Lung (tissue), 11 donors: ENCODE measurements at regions not wholly inside any gene's neighbourhood (a gene's known extent, or its start where the extent isn't known, plus 50 kb on each side); places are given as distances from the start of the nearest gene placed in this dataset.

Experiments
- ATAC-seq: fragments of 200-7000 bp; cut with Tn5 transposase; one replicate; pipeline ENCODE4 v1.9.1; 2020; ENCODE audit warnings: moderate number of reproducible peaks; ENCODE audit not compliant: insufficient read depth, low FRiP score
- DNase-seq, 3 donors: peaks; one replicate each; pipeline ENCODE4 v3.0.0-alpha.2; 2013 to 2017
- H3K27ac ChIP-seq, 2 donors: one replicate each; pipeline ENCODE4 v1.5.1; 2013; ENCODE audit warnings: mild to moderate bottlenecking in 2 of 2, moderate library complexity in 2 of 2, control low read depth in 1 of 2, inconsistent platforms in 1 of 2, low read depth in 1 of 2, low read length in 1 of 2
- H3K27me3 ChIP-seq, 3 donors: one replicate each; pipeline ENCODE4 v1.5.1; 2013; ENCODE audit warnings: low read length in 2 of 3; ENCODE audit not compliant: control insufficient read depth in 3 of 3, insufficient read depth in 3 of 3
- H3K36me3 ChIP-seq, 4 donors: one replicate each; pipeline ENCODE4 v1.5.1; 2013; ENCODE audit warnings: low read length in 4 of 4, mild to moderate bottlenecking in 1 of 4, moderate library complexity in 1 of 4; ENCODE audit not compliant: control insufficient read depth in 4 of 4, insufficient read depth in 4 of 4
- H3K4me1 ChIP-seq, 5 donors: one replicate each; pipeline ENCODE4 v1.5.1; 2013; ENCODE audit warnings: low read length in 5 of 5, mild to moderate bottlenecking in 2 of 5, moderate library complexity in 1 of 5; ENCODE audit not compliant: control insufficient read depth in 5 of 5, insufficient read depth in 5 of 5
- H3K4me3 ChIP-seq: one replicate; pipeline ENCODE4 v1.5.1; 2013; ENCODE audit warnings: mild to moderate bottlenecking, control low read depth, moderate library complexity
- H3K9ac ChIP-seq, 2 donors: one replicate each; pipeline ENCODE4 v1.5.1; 2013; ENCODE audit warnings: low read length in 2 of 2, control low read depth in 1 of 2; ENCODE audit not compliant: insufficient read depth in 1 of 2
- H3K9me3 ChIP-seq, 4 donors: one replicate each; pipeline ENCODE4 v1.5.1; 2013; ENCODE audit warnings: low read length in 3 of 4, mild to moderate bottlenecking in 1 of 4, moderate library complexity in 1 of 4; ENCODE audit not compliant: control insufficient read depth in 4 of 4, insufficient read depth in 3 of 4
- CTCF ChIP-seq: IDR thresholded peaks from 2 replicates; pipeline ENCODE4 v1.5.1; 2012; ENCODE audit warnings: mild to moderate bottlenecking; ENCODE audit errors: control extremely low read depth, extremely low read depth
- WGBS, 2 donors: extraction: QIAGEN DNeasy Blood & Tissue Kit; methylation state at CpG; one replicate each; pipeline ENCODE4 v1.1.7; 2013; 5-methylcytosine and 5-hydroxymethylcytosine counted together
- donor health status: control.
- donor health status: control.
- donor health status: Bipolar disorder and iron deficiency.
- donor health status: healthy.
- donor health status: DM: yes; HTN: yes; CAD: no.

GRCh38 chr13:106095406-106095805, 440.1 kb downstream of the EFNB2 start:
- 90 to 91% methylated on average over 4 of the region's 4 CpGs for WGBS, 2 donors

GRCh38 chr13:106090001-106090400, 445.5 kb downstream of the EFNB2 start:
- no peak overlapping the region for H3K4me3 ChIP-seq
- DNase-seq (no peak), ATAC-seq (no peak)
- H3K27ac ChIP-seq: no peak overlapping the region
- H3K4me1 ChIP-seq: no peaks in the 10 kb centered on the region
- WGBS, 2 donors: 77 to 83% methylated on average over 2 of the region's 2 CpGs
- no peak for TF ChIP-seq CTCF
- H3K9me3 ChIP-seq: no peaks in the 10 kb centered on the region
- H3K36me3 ChIP-seq: no peaks in the 10 kb centered on the region
- no peak overlapping the region for H3K9ac ChIP-seq
- H3K27me3 ChIP-seq: no peaks in the 10 kb centered on the region

More at GRCh38 chr13:106095406-106095805, 440.1 kb downstream of the EFNB2 start:
- DNase-seq (no peak), ATAC-seq (no peak)
- no peaks in the 10 kb centered on the region for H3K27me3 ChIP-seq
- H3K4me3 ChIP-seq: no peak overlapping the region
- H3K36me3 ChIP-seq: no peaks in the 10 kb centered on the region
- no peaks in the 10 kb centered on the region for H3K9me3 ChIP-seq
- H3K27ac ChIP-seq: no peak overlapping the region
- TF ChIP-seq CTCF: no peak
- peaks cover 0 to 7% (median 0%) of the 10 kb centered on the region in 5 donors for H3K4me1 ChIP-seq
- H3K9ac ChIP-seq: no peak overlapping the region

GRCh38 chr13:106089261-106089980, 446.0 kb downstream of the EFNB2 start:
- no peaks in the 10 kb centered on the region for H3K4me1 ChIP-seq
- TF ChIP-seq CTCF: no peak
- DNase-seq: peak in 1 of 3 donors; percentile 28
- no peaks in the 10 kb centered on the region for H3K27me3 ChIP-seq
- no peak overlapping the region for H3K27ac ChIP-seq
- WGBS, 2 donors: 77 to 84% methylated on average over 8 of the region's 8 CpGs
- H3K9me3 ChIP-seq: no peaks in the 10 kb centered on the region
- no peak for ATAC-seq
- H3K9ac ChIP-seq: no peak overlapping the region
- H3K4me3 ChIP-seq: no peak overlapping the region
- no peaks in the 10 kb centered on the region for H3K36me3 ChIP-seq

DNA sequence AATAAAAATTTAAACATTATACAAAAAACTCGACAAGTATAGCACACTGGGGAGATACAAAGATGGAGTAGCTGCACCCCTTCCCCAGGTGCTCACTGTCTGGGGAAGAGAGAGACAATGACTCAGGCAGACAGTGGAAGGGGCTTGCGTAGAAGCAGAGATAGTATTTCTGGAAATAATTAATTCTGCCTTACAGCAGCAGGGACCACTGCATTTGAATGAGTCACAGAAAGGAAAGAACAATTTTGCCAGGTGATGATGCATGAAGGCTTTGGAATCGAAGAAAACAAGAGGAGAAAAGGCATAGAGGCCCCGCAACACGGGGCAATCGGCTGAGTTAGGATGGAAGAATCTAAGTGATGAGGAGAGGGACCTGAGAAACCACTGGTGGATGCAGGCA, 447.4 kb downstream of the EFNB2 start:
- no peak for DNase-seq
- WGBS, 2 donors: 91 to 92% methylated on average over 6 of the region's 6 CpGs

More for the DNA sequence above, 447.4 kb downstream of the EFNB2 start:
- Histone ChIP-seq H3K27me3 (no peaks in the 10 kb centered on the region), H3K36me3 (no peaks in the 10 kb centered on the region), H3K4me1 (no peaks in the 10 kb centered on the region), H3K4me3 (no peak overlapping the region), H3K27ac (no peak overlapping the region), H3K9ac (no peak overlapping the region), H3K9me3 (no peaks in the 10 kb centered on the region)
- ATAC-seq: no peak
- no peak for TF ChIP-seq CTCF
